ENCODE measurements at regions not wholly inside any gene's neighbourhood (a gene's known extent, or its start where the extent isn't known, plus 50 kb on each side); places are given as distances from the start of the nearest gene placed in this dataset.

DNA sequence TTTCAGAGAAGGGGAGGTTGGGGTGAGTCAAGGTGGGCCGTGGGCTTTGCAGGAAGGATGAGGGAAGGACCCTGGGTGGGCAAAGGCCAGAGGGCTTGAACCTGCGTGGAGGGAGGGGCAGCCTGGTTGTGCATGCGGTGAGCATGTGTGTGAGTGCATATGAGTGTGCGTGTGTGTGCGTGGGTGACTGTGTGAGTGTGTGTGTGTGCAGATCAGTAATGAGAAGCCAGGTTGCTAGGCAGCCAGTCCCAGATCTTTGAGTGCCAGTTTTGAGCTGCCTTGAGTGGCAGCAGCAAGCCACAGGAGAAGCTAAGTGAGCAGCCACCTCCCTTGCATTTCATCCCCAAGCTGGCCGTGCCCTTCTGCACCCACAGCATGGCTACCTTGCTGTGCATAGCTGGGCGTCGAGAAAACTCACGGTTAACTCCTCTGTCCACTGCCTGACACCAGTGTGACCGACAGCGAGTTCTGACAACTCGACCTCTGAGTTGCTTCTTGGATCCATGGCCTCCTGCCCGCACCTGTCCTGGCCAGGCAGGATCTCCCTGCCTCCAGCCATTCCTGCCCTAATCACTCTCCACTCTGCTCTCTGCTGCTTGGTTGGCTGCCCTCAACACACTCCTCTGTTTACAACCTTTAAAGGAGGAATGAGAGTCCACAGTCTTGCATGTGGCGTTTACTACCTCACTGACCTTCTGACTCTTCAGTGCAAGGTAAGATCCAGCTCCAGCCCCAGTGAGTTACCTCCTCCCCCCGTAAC lies 775.4 kb downstream of the TYW1 start:
- no peak for DNase-seq

- DNase-seq: no peak
Observed at GRCh38 chr7:67773081-67773480, 776.4 kb downstream of the TYW1 start.

DNA sequence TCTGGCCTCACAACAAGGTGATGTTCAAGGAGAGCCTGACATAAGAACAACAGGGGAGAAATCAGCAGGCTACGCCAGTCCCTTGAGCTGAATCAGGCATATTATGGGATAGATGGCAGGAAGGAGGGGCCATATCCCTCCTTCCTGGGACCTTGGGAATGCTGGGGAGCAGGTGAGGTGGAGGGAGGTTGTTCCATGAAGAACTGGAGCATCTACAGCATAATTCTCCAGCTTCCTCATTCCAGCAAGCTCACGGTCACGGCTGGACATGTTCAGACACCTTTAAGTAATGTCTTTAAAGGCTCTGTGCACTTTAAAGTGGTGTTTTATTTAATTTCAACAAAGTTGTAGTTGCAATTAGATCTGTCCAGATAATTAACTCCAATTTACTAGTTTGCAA lies 780.5 kb downstream of the TYW1 start:
- DNase-seq: no peak

DNA sequence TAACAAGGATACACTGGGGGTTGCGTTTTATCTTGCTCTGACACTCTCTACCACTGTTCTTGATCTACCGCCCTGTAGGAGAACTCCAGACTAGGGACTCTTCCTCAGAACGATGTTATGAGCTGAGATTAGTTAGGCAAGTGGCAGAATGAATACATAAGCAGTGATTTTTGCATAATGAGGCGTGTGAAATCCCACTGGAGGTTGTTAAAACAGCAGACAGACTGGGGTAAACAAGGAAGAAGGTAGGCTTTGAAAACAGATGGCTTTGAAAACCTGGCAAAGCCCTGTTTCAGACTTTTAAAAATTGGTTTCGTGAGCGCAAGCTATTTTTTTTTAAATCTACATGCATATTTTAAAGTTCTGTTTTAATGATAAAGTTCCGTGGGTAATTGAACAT lies 785.2 kb downstream of the TYW1 start:
- no peak for DNase-seq

GRCh38 chr7:67786021-67786420 lies 789.4 kb downstream of the TYW1 start:
- DNase-seq: no peak

DNA sequence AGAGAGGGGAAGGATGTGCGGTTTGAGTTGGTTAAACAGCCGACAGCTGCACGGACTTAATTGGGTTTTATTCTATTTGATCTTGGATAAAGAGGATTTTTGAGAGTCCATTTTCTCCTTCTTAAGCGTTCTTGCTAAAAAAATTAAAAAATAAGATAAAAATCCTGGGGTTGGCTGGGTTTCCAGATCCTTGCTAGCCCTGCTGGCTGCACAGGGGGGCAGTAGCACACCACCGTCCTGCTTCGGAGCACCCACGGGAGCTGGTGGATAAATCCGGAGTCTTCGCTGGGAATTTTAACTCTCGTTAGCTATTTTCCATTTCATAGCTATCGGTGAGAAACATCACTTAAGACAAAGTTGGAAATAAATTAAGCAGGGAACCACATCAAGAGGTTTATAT lies 792.0 kb downstream of the TYW1 start:
- DNase-seq: no peak

GRCh38 chr7:67791918-67792317 lies 795.3 kb downstream of the TYW1 start:
- DNase-seq: no peak

- DNase-seq: no peak
Observed at GRCh38 chr7:67794544-67794943, 797.9 kb downstream of the TYW1 start.

DNA sequence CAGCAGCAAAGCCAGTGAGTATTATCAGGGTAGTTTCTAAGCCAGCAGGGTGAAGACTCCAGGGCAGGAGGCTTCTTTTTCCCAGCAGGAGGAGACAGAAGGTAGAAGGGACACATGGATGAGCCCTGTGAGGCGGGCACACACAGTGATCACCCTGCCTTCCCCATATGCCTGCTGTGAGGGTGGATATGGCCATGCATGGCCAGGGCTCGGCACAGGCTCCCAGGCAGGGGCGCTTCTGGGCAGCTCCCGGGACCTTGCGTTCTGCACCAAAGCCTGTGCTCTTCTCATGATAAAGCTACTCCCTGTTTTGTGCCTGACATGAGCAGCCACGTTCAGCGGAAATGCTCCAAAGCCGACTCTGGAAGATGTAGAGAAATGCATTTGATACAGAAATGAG lies 807.2 kb downstream of the TYW1 start:
- DNase-seq: no peak

DNA sequence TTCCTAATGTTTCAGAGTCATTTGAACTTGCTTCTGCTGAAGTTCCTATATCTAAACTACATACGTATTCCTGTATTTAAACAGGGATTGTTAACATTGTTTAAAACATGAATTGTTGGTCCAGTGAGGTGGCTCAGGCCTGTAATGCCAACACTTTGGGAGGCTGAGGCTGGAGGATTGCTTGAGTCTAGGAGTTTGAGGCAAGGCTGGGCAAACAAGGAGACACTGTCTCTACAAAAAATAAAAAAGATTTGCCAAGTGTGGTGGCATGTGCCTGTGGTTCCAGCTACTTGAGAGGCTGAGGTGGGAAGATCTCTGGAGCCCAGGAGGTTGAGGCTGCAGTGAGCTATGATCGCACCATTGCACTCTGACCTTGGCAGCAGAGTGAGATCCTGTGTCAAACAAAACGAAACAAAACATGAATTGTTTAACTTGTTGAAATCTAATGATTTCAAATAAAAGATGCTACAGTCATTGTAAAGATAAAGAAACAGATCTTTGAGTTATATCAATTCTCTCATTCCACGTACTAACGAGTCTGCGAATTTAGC lies 809.4 kb downstream of the TYW1 start:
- DNase-seq: no peak

- no peak for DNase-seq
Observed at GRCh38 chr7:67807826-67808225, 811.2 kb downstream of the TYW1 start.

DNA sequence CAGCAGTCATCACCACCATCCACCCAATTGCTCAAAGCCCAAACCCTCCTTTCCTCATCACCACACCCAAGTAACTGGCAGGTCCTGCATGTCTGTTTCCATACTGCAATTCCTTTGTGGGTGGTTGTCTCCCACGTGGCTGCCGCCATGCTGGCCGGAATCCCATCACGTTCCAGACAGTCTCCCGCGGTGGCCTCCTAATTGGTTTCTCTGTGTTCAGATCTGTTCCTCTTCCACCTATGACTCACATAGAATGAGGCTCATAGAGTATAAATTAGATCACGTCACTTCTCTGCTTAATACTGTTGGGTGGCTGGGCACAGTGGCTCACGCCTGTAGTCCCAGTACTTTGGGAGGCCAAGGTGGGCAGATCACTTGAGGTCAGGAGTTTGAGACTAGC lies 813.0 kb downstream of the TYW1 start:
- DNase-seq: no peak

GRCh38 chr7:67813621-67814292 lies 817.1 kb downstream of the TYW1 start:
- no peak for DNase-seq

- no peak for DNase-seq
Observed at GRCh38 chr7:67817481-67817880, 820.8 kb downstream of the TYW1 start.

DNA sequence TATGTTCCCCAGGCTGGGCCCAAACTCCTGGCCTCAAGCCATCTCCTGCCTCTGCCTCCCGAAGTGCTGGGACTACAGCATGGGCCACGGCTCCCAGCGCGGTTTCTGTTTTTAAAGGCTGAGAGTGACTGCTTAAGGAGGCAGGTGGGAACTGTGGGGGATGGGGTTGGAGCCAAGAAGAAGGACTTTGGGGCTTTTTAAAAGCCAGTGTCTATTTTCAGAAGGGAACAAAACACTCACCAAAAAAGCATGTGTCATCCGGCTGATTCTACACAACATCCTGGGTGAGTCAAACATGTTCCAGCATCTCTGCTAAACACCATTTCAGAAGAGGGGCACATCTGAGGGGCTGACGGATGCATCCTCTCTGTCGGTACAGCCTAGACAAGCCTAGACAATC lies 824.5 kb downstream of the TYW1 start:
- no peak for DNase-seq

DNA sequence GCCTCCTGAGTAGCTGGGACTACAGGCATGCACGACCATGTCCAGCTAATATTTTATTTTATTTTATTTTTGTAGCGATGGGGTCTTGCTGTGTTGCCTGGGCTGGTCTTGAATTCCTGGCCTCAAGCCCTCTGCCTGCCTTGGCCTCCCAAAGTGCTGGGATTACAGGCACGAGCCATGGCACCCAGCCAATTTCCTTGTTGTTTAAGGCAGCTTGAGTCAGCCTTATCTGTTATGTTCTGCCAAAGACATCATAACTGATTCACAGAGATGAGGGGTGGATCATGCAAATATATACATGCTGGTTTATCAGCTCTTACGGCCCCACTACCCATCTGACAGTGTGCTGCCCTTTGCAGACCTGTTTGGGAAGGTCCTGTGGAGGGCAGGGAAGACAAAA lies 826.7 kb downstream of the TYW1 start:
- no peak for DNase-seq

- no peak for DNase-seq
Observed at GRCh38 chr7:67825356-67825755, 828.7 kb downstream of the TYW1 start.

DNA sequence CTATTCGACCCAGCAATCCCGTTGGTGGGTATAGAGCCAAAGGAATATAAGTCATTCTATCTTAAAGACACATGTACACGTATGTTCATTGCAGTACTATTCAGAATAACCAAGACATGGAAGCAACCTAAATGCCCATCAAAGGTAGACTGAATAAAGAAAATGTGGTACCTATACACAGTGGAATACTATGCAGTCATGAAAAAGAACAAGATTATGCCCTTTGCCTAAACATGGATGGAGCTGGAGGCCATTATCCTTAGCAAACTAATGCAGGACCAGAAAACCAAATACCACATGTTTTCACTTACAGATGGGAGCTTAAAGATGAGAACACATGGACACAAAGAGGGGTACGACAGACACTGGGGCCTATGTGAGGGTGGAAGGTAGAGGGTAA lies 845.3 kb downstream of the TYW1 start:
- no peak for DNase-seq

- DNase-seq: no peak
Observed at GRCh38 chr7:67842571-67842970, 845.9 kb downstream of the TYW1 start.

GRCh38 chr7:67843001-67843565 lies 846.5 kb downstream of the TYW1 start:
- DNase-seq: no peak

- no peak for DNase-seq
Observed at GRCh38 chr7:67843615-67844014, 847.0 kb downstream of the TYW1 start.

DNA sequence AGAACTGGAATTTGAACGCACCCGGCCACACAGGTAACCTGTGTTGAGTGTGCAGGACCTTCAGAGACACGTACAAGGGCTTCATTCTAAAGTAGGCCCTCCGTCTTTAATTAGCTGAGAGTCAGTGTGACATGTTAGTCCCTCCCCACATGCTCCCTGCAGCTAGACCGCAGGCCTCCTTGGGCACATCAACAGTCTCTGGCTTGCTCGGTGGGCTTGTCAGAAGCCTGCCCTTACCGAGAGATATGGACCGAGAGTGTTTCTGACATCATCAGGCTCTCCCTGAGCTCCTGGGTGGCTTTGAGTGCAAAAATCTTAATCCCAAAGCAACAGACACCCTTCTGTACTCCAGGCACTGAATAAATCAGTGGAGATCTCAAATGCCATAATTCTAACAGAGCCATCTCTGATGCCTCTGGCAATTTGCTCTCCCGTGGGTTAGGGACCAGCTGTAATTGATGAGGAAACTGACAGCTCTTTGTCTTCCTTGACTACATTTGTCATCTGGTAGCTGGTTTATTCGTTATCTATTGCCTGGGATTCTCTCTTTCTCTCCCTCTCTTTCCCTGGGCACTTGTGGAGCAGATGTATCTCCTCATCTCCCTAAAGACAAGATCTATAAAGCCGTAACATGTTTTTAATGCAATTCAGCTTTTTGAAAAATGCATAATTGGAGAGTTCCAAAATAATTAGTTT lies 850.6 kb downstream of the TYW1 start:
- DNase-seq: no peak
